Suprapubic skin (tissue), 3 donors: ENCODE measurements at regions not wholly inside any gene's neighbourhood (a gene's known extent, or its start where the extent isn't known, plus 50 kb on each side); places are given as distances from the start of the nearest gene placed in this dataset.

Experiments
- CTCF ChIP-seq, 2 donors: fragments of 200-600 bp in 1 of 2; fragments of 450-650 bp in 1 of 2; sonication (generic) in 1 of 2; IDR thresholded peaks; one replicate each; pipeline ENCODE4 v1.5.1; 2016 to 2019; ENCODE audit warnings: antibody characterized with exemption in 2 of 2, mild to moderate bottlenecking in 1 of 2, moderate library complexity in 1 of 2
- EP300 ChIP-seq: sonication (generic); formaldehyde crosslinking; IDR thresholded peaks from one replicate; pipeline ENCODE4 v1.6.1; 2017; ENCODE audit warnings: antibody characterized with exemption

GRCh38 chr3:48077815-48078214 lies 61.6 kb upstream of the MAP4 start:
- TF ChIP-seq CTCF (IDR thresholded peaks at IDR 0.05) (no peak), EP300 (no peak)
